ENCODE measurements at regions not wholly inside any gene's neighbourhood (a gene's known extent, or its start where the extent isn't known, plus 50 kb on each side); places are given as distances from the start of the nearest gene placed in this dataset.

DNA sequence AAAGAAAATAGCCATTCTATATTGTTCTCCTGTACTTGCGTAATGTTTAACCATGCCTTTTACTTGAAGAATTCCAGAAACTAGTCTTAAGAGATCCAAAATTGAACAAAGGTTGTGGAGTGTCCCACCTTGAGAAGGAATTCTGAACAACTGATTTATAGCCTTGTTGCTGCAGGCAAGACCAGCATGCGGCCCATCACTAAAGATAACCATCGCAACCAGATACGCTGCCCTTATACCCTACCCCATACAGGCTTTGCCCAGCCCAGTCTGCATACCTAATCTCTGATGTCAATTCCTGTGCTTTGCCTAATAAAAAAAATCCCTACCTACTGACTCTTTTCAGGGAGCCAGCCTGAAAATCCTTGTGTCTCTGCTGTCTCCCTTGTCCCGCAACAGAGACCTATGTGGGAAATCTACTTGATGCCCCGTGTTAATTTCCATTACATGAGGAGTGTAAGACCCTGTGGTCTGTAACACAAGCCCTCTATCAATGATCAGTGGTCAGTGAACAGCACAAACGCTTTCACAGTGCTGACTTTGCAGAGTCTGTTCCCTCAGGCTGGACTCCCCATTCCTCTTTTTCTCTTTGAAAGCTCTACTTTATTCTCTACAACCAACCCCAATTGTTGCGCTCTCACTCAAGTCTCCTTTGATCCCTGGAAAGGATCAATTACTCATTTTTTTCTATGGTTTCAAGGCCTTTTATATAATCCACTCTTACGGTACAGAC, 125.7 kb upstream of the BTBD3 start (continued):
- TF ChIP-seq, protein P1, sequence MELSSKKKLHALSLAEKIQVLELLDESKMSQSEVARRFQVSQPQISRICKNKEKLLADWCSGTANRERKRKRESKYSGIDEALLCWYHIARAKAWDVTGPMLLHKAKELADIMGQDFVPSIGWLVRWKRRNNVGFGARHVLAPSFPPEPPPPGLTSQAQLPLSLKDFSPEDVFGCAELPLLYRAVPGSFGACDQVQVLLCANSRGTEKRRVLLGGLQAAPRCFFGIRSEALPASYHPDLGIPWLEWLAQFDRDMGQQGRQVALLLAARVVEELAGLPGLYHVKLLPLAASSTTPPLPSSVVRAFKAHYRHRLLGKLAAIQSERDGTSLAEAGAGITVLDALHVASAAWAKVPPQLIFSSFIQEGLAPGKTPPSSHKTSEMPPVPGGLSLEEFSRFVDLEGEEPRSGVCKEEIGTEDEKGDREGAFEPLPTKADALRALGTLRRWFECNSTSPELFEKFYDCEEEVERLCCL (CRISPR knock-in tag; IDR thresholded peaks at IDR 0.05; ENCODE audit: borderline replicate concordance): no peak
- TF ChIP-seq MAZ (IDR thresholded peaks at IDR 0.05; ENCODE audit: borderline replicate concordance, low read depth, low read length) (no peak), MAZ (CRISPR knock-in tag; IDR thresholded peaks at IDR 0.05; ENCODE audit: low read depth) (no peak), SMYD3 (CRISPR knock-in tag; IDR thresholded peaks at IDR 0.05) (no peak), PHF8 (CRISPR knock-in tag; IDR thresholded peaks at IDR 0.05) (no peak), ZNF136 (CRISPR knock-in tag; IDR thresholded peaks at IDR 0.05; ENCODE audit: low read depth) (0 out of 2 replicates have a peak, but pooled peaks have one; percentile 67), NFIC (IDR thresholded peaks at IDR 0.05; ENCODE audit: low read length) (no peak), ASH2L (IDR thresholded peaks at IDR 0.05; ENCODE audit: insufficient read length, low read depth, low read length) (no peak), GFI1 (CRISPR knock-in tag; IDR thresholded peaks at IDR 0.05; ENCODE audit: borderline replicate concordance) (no peak), U2AF2 (IDR thresholded peaks at IDR 0.05; ENCODE audit: low read depth, low read length) (no peak), FIP1L1 (IDR thresholded peaks at IDR 0.05; ENCODE audit: borderline replicate concordance, insufficient read depth, low read depth, low read length) (no peak), THRA (CRISPR knock-in tag; IDR thresholded peaks at IDR 0.05; ENCODE audit: borderline replicate concordance) (no peak), ZNF407 (CRISPR knock-in tag; IDR thresholded peaks at IDR 0.05; ENCODE audit: not compliant biosample characterization) (no peak), ZFP36 (IDR thresholded peaks at IDR 0.05; ENCODE audit: borderline replicate concordance, low read depth, low read length, partially characterized antibody) (no peak)
- TF ChIP-seq, protein P2, sequence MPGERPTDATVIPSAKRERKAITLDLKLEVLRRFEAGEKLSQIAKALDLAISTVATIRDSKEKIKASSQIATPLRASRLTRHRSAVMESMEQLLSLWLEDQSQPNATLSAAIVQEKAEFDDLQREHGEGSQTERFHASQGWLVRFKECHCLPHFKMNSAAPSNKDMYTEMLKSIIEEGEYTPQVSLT (CRISPR knock-in tag; IDR thresholded peaks at IDR 0.05; ENCODE audit: borderline replicate concordance, low read depth): no peak
